ENCODE measurements at regions not wholly inside any gene's neighbourhood (a gene's known extent, or its start where the extent isn't known, plus 50 kb on each side); places are given as distances from the start of the nearest gene placed in this dataset.

GRCh38 chr13:106212386-106213010 lies 323.0 kb downstream of the EFNB2 start:
- intact Hi-C loops (cut with DNase I; ENCODE audit: low total_unique reads): no loop called here
- no peak for TF ChIP-seq POLR2A (IDR thresholded peaks at IDR 0.05)
- TF ChIP-seq, protein P1, sequence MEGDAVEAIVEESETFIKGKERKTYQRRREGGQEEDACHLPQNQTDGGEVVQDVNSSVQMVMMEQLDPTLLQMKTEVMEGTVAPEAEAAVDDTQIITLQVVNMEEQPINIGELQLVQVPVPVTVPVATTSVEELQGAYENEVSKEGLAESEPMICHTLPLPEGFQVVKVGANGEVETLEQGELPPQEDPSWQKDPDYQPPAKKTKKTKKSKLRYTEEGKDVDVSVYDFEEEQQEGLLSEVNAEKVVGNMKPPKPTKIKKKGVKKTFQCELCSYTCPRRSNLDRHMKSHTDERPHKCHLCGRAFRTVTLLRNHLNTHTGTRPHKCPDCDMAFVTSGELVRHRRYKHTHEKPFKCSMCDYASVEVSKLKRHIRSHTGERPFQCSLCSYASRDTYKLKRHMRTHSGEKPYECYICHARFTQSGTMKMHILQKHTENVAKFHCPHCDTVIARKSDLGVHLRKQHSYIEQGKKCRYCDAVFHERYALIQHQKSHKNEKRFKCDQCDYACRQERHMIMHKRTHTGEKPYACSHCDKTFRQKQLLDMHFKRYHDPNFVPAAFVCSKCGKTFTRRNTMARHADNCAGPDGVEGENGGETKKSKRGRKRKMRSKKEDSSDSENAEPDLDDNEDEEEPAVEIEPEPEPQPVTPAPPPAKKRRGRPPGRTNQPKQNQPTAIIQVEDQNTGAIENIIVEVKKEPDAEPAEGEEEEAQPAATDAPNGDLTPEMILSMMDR (IDR thresholded peaks at IDR 0.05): no peak
- Histone ChIP-seq H3K4me3 (no peak overlapping the region), H3K36me3 (ENCODE audit: low read depth, missing control alignments) (no peaks in the 10 kb centered on the region), H3K27ac (no peak overlapping the region), H3K4me1 (no peaks in the 10 kb centered on the region), H3K27me3 (no peaks in the 10 kb centered on the region), H3K9me3 (no peaks in the 10 kb centered on the region)
- DNase-seq: no peak
- 68 to 77% methylated on average over 3 of the region's 3 CpGs for WGBS, 2 donors

DNA sequence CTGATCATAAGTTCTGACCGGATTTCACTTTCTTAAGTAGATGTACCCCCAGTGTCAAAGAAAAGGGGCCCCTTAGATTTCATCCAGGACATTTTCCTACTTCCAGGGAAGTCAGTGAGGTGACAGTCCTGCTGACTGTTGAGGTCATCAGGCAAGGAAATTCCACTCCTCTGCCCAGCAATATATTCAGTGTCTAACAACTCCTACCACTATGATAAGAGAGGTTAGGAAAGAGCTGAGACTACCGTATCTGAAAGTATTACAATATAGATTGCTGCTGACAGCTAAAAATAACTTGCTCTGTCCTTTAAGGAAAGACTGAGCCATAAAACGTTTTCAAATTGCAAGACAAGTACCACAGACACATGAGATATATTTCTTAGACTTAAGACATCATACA lies 325.1 kb downstream of the EFNB2 start:
- DNase-seq: no peak
- TF ChIP-seq POLR2A (IDR thresholded peaks at IDR 0.05): no peak
- TF ChIP-seq, protein P1 (IDR thresholded peaks at IDR 0.05): no peak
- H3K27ac ChIP-seq: no peak overlapping the region
- no peaks in the 10 kb centered on the region for H3K4me1 ChIP-seq
- H3K4me3 ChIP-seq: no peak overlapping the region
- no peaks in the 10 kb centered on the region for H3K36me3 ChIP-seq (ENCODE audit: low read depth, missing control alignments)
- intact Hi-C loops (cut with DNase I; ENCODE audit: low total_unique reads): no loop called here
- H3K27me3 ChIP-seq: no peaks in the 10 kb centered on the region
- 47 to 55% methylated on average over 3 of the region's 3 CpGs for WGBS, 2 donors
- H3K9me3 ChIP-seq: no peaks in the 10 kb centered on the region

DNA sequence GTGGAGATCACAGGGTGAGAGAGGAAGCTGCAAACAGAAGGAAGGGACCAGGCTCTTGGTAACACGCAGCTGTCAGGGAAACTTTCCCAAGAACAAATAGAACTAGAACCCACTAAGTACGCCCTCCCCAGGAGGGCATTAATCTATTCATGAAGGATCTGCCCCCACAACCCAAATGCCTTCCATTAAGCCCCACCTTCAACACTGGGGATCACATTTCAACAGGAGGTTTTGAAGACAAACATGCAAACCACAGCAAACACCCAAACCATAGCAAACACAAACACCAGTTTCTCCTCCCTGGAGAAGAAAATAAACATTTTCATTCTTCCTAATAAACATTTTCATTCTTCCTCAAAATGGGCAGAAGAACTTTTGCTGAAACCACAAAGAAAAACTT lies 329.6 kb downstream of the EFNB2 start:
- WGBS, 2 donors: 80 to 85% methylated on average over 2 of the region's 2 CpGs
- intact Hi-C loops (cut with DNase I; ENCODE audit: low total_unique reads): no loop called here
- Histone ChIP-seq H3K27ac (no peak overlapping the region), H3K36me3 (ENCODE audit: low read depth, missing control alignments) (no peaks in the 10 kb centered on the region), H3K4me3 (no peak overlapping the region), H3K4me1 (no peaks in the 10 kb centered on the region), H3K9me3 (no peaks in the 10 kb centered on the region), H3K27me3 (no peaks in the 10 kb centered on the region)
- no peak for TF ChIP-seq POLR2A (IDR thresholded peaks at IDR 0.05)
- TF ChIP-seq, protein P1 (IDR thresholded peaks at IDR 0.05): no peak
- no peak for DNase-seq

- intact Hi-C loops (cut with DNase I; ENCODE audit: low total_unique reads): no loop called here
- no peak for DNase-seq
- no peaks in the 10 kb centered on the region for H3K9me3 ChIP-seq
- no peak overlapping the region for H3K4me3 ChIP-seq
- H3K36me3 ChIP-seq (ENCODE audit: low read depth, missing control alignments): no peaks in the 10 kb centered on the region
- WGBS, 2 donors: 77 to 93% methylated on average over 1 of the region's 1 CpG
- TF ChIP-seq, protein P1 (IDR thresholded peaks at IDR 0.05): no peak
- no peak for TF ChIP-seq POLR2A (IDR thresholded peaks at IDR 0.05)
- no peaks in the 10 kb centered on the region for H3K4me1 ChIP-seq
- H3K27me3 ChIP-seq: no peaks in the 10 kb centered on the region
- H3K27ac ChIP-seq: no peak overlapping the region
Observed at GRCh38 chr13:106197496-106197895, 338.0 kb downstream of the EFNB2 start.

DNA sequence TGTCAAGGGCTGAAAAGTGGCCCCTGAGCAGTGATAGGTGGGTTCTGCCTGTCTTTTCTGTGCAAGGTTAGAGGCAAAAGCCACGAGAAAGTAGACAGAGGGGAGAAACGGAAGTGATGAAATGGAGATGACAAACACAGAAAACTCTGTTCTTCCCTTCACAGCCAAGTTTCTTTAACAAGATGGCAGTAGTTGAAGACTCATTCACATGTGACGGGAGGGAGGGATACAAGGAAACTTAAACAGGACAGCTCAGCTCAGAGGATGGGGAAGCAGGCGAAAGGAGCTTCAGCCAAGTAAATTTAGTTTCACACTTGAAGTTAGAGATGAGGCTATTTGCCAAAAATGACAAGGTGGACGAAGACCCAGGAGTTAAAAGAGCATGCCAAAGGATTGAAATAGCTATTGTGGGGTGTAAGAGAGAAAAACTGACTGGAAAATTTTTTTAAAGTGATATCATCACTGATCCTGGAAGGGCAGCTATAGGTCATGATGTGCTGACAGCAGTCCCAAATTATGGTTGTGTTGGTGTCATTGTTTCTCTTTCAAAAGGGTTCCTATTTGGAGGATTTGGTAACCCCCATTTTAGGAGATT lies 347.9 kb downstream of the EFNB2 start:
- Histone ChIP-seq H3K4me1 (no peaks in the 10 kb centered on the region), H3K9me3 (no peaks in the 10 kb centered on the region), H3K27ac (no peak overlapping the region), H3K4me3 (no peak overlapping the region), H3K36me3 (ENCODE audit: low read depth, missing control alignments) (no peaks in the 10 kb centered on the region), H3K27me3 (no peaks in the 10 kb centered on the region)
- WGBS, 2 donors: 74 to 90% methylated on average over 5 of the region's 5 CpGs
- no peak for DNase-seq
- TF ChIP-seq, protein P1 (IDR thresholded peaks at IDR 0.05): no peak
- no peak for TF ChIP-seq POLR2A (IDR thresholded peaks at IDR 0.05)
- intact Hi-C loops (cut with DNase I; ENCODE audit: low total_unique reads): no loop called here
